Endothelial cell of umbilical vein (primary cell): ENCODE measurements at regions not wholly inside any gene's neighbourhood (a gene's known extent, or its start where the extent isn't known, plus 50 kb on each side); places are given as distances from the start of the nearest gene placed in this dataset.

ENCODE experiments used
- BruUV-seq: library from RNA; stranded (reverse); fragments of 400-500 nt; replicated peaks from 2 replicates; lab custom pipeline; 2021; lab: Mats Ljungman, UMichigan
- CTCF ChIA-PET: fragments of 300-600, 350-600 bp; sonication (Branson Sonifier 250); formaldehyde crosslinking; loops from one replicate; lab custom pipeline; 2021; ENCODE audit warnings: antibody characterized with exemption, inconsistent platforms; lab: Charles Lee
- POLR2A ChIA-PET: fragments of 300-600, 350-600 bp; sonication (Branson Sonifier 250); formaldehyde crosslinking; loops from one replicate; lab custom pipeline; 2021; ENCODE audit warnings: antibody characterized with exemption, inconsistent platforms; lab: Charles Lee
- DNase-seq: peaks from one replicate; pipeline ENCODE4 v3.0.0-alpha.2; 2011; ENCODE audit warnings: low read depth, low spot score
- FAIRE-seq: peaks from 2 replicates; lab custom pipeline; 2011; peaks lifted over from hg19 to GRCh38; lab: Jason Lieb, UNC
- H2AFZ ChIP-seq: 2 replicates; pipeline ENCODE4 v1.6.0; 2012; ENCODE audit warnings: low read depth, low read length, control low read depth, inconsistent platforms
- H3K27ac ChIP-seq: 2 replicates; pipeline ENCODE4 v1.5.1; 2011; ENCODE audit warnings: low read depth, mild to moderate bottlenecking, control low read depth, low read length, moderate library complexity; ENCODE audit not compliant: insufficient read depth
- H3K27me3 ChIP-seq, 2 experiments: 2 replicates each; pipeline versions ENCODE4 v1.6.0 to v1.6.1; 2011; ENCODE audit warnings: low read length in 2 of 2, mixed read lengths in 1 of 2; ENCODE audit not compliant: control insufficient read depth in 2 of 2, insufficient read depth in 2 of 2
- H3K36me3 ChIP-seq, 2 experiments: 2 replicates in 1 of 2; 3 replicates in 1 of 2; pipeline ENCODE4 v1.5.1; 2011; ENCODE audit warnings: low read length in 2 of 2, mild to moderate bottlenecking in 1 of 2, moderate library complexity in 1 of 2; ENCODE audit not compliant: control insufficient read depth in 2 of 2, insufficient read depth in 2 of 2; ENCODE audit errors: extremely low read depth in 1 of 2
- H3K4me1 ChIP-seq: 3 replicates; pipeline ENCODE4 v1.5.1; 2011; ENCODE audit warnings: mild to moderate bottlenecking, low read length; ENCODE audit not compliant: control insufficient read depth, insufficient read depth; ENCODE audit errors: extremely low read depth
- H3K4me2 ChIP-seq: 2 replicates; pipeline ENCODE4 v1.6.1; 2011; ENCODE audit warnings: low read length, control low read depth, mixed read lengths; ENCODE audit not compliant: insufficient read depth
- H3K4me3 ChIP-seq, 3 experiments: fragments of 200-600 bp in 1 of 3; sonication (generic), shearing (Covaris generic) in 1 of 3; replicated peaks in 1 of 3; 2 replicates each; pipeline ENCODE4 v1.5.1; 2011 to 2016; ENCODE audit warnings: control low read depth in 3 of 3, low read length in 3 of 3, mild to moderate bottlenecking in 2 of 3, inconsistent platforms in 1 of 3, low read depth in 1 of 3, moderate library complexity in 1 of 3; ENCODE audit not compliant: insufficient read depth in 1 of 3
- H3K79me2 ChIP-seq: 2 replicates; pipeline ENCODE4 v1.6.0; 2012; ENCODE audit warnings: low read length, inconsistent platforms; ENCODE audit not compliant: control insufficient read depth, insufficient read depth
- H3K9ac ChIP-seq: replicated peaks from 2 replicates; pipeline ENCODE3; 2011; ENCODE audit warnings: low read length, control low read depth; ENCODE audit not compliant: insufficient read depth; ENCODE audit errors: extremely low read depth
- H3K9me1 ChIP-seq: replicated peaks from 3 replicates; pipeline ENCODE4 v1.6.0; 2011; ENCODE audit warnings: mild to moderate bottlenecking, low read length; ENCODE audit not compliant: control insufficient read depth, insufficient read depth; ENCODE audit errors: extremely low read depth
- H3K9me3 ChIP-seq: replicated peaks from 2 replicates; pipeline ENCODE4 v1.5.1; 2012; ENCODE audit warnings: low read length, inconsistent platforms; ENCODE audit not compliant: control insufficient read depth, insufficient read depth
- H4K20me1 ChIP-seq: replicated peaks from 2 replicates; pipeline ENCODE3; 2011; ENCODE audit warnings: mild to moderate bottlenecking, low read length; ENCODE audit not compliant: control insufficient read depth, insufficient read depth; ENCODE audit errors: extremely low read depth
- EZH2 ChIP-seq: IDR thresholded peaks from 2 replicates; pipeline ENCODE4 v1.6.1; 2012; ENCODE audit warnings: borderline replicate concordance, low read depth, mild to moderate bottlenecking, moderate library complexity, low read length, inconsistent platforms; ENCODE audit not compliant: severe bottlenecking
- FOS ChIP-seq: IDR thresholded peaks from 2 replicates; pipeline ENCODE4 v1.6.1; 2011; ENCODE audit warnings: mild to moderate bottlenecking, low read length, moderate library complexity, borderline replicate concordance; ENCODE audit not compliant: insufficient read depth
- GATA2 ChIP-seq: IDR thresholded peaks from 2 replicates; pipeline ENCODE4 v1.7.0; 2011; ENCODE audit warnings: low read depth, mild to moderate bottlenecking, moderate library complexity, mixed read lengths, low read length; ENCODE audit not compliant: insufficient read length, insufficient read depth
- JUN ChIP-seq: IDR thresholded peaks from 2 replicates; pipeline ENCODE4 v1.6.1; 2011; ENCODE audit warnings: borderline replicate concordance, low read depth; ENCODE audit not compliant: insufficient read length, insufficient read depth
- MYC ChIP-seq: IDR thresholded peaks from one replicate; pipeline ENCODE4 v1.6.1; 2011; ENCODE audit warnings: mild to moderate bottlenecking, low read depth, low read length
- POLR2A ChIP-seq: IDR thresholded peaks from 2 replicates; pipeline ENCODE4 v1.6.1; 2012; ENCODE audit warnings: low read depth, mild to moderate bottlenecking, control low read depth, low read length
- POLR2AphosphoS5 ChIP-seq: IDR thresholded peaks from 2 replicates; pipeline ENCODE4 v1.6.1; 2012; ENCODE audit warnings: low read depth, mild to moderate bottlenecking, control low read depth, low read length, moderate library complexity; ENCODE audit not compliant: insufficient read depth
- dilution Hi-C: fragments of 300-500 bp; cut with MboI; formaldehyde crosslinking; loops from one replicate; pipeline ENCODE4 v1.15.0; 2019; ENCODE audit warnings: low sequenced_read_pairs; ENCODE audit not compliant: extremely low pct_ligation_motif_present
- intact Hi-C: fragments of 100-400 bp; cut with micrococcal nuclease; formaldehyde crosslinking; loops from one replicate; pipeline ENCODE4 v1.10.0; 2022
- TF ChIP-seq, protein P1 (sequence below), 2 donors: IDR thresholded peaks; 1 replicate in 1 of 2; 2 replicates in 1 of 2; pipeline ENCODE4 v1.5.1; 2011; ENCODE audit warnings: low read length in 2 of 2, mild to moderate bottlenecking in 2 of 2, moderate library complexity in 2 of 2, control low read depth in 1 of 2, inconsistent platforms in 1 of 2, low read depth in 1 of 2; ENCODE audit not compliant: insufficient read depth in 1 of 2; ENCODE audit errors: extremely low read depth in 1 of 2
- TF ChIP-seq, protein P2 (sequence below): IDR thresholded peaks from 2 replicates; pipeline ENCODE4 v1.6.1; 2011; ENCODE audit not compliant: insufficient read depth, insufficient read length

DNA sequence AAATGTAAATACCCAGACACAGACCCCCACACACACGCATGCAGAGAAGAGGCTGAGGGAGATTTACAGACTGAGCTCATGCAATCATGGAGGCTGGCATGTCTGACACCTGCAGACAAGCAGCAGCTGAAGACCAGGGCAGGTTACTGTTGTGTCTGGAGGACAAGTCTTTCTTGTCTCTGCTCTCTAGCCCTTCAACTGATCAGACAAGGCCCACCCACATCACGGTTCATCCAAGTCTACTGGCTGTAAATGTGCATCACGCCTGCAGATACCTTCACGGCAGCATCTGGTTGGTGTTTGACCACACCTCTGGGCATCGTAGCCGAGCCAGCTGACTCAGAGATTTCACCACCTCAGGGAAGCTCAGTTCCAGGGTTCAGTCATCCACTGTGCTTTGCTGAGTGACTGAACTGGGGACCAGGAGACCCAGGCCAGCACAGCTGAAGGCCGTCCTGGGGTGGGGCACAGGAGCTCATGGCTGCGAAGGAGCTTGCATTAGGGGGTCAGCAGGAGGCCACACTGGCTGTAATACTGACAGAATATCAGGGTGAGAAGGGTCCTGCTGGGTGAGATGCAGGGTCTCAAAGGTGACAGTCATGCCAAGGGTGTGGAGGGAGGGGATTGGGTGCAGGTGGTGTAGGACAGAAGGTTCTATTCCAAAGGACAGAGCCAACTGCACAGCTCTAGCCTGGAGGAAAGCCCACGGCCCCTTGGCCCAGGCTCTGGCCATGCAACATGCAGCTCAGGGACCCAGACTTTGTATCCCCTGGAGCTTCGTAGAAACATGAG, 304.9 kb downstream of the BRD1 start:
- H3K9me3 ChIP-seq = no peaks in the 10 kb centered on the region
- H4K20me1 ChIP-seq = no peaks in the 10 kb centered on the region
- H3K4me3 ChIP-seq = no peak overlapping the region
- no TSS peak for BruUV-seq
- H3K27ac ChIP-seq = no peak overlapping the region
- no peak for TF ChIP-seq MYC
- TF ChIP-seq POLR2AphosphoS5 = no peak
- TF ChIP-seq JUN = no peak
- TF ChIP-seq FOS = no peak
- TF ChIP-seq, protein P1, sequence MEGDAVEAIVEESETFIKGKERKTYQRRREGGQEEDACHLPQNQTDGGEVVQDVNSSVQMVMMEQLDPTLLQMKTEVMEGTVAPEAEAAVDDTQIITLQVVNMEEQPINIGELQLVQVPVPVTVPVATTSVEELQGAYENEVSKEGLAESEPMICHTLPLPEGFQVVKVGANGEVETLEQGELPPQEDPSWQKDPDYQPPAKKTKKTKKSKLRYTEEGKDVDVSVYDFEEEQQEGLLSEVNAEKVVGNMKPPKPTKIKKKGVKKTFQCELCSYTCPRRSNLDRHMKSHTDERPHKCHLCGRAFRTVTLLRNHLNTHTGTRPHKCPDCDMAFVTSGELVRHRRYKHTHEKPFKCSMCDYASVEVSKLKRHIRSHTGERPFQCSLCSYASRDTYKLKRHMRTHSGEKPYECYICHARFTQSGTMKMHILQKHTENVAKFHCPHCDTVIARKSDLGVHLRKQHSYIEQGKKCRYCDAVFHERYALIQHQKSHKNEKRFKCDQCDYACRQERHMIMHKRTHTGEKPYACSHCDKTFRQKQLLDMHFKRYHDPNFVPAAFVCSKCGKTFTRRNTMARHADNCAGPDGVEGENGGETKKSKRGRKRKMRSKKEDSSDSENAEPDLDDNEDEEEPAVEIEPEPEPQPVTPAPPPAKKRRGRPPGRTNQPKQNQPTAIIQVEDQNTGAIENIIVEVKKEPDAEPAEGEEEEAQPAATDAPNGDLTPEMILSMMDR (IDR thresholded peaks at IDR 0.05; ENCODE audit: extremely low read depth in 1 of 2, insufficient read depth in 1 of 2, low read depth in 1 of 2, low read length in 2 of 2) = no peak
- TF ChIP-seq, protein P2, sequence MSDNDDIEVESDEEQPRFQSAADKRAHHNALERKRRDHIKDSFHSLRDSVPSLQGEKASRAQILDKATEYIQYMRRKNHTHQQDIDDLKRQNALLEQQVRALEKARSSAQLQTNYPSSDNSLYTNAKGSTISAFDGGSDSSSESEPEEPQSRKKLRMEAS = no peak
- no peak for TF ChIP-seq GATA2
- no peak for TF ChIP-seq POLR2A
- TF ChIP-seq EZH2 = no peak
- no peaks in the 10 kb centered on the region for H3K9me1 ChIP-seq
- dilution Hi-C loops (no loop called here), intact Hi-C loops (no loop called here)
- H3K4me2 ChIP-seq = no peak overlapping the region
- no peak overlapping the region for H3K9ac ChIP-seq
- POLR2A ChIA-PET = no interaction called here
- H3K27me3 ChIP-seq = no peaks in the 10 kb centered on the region
- FAIRE-seq (no peak), DNase-seq (no peak)
- CTCF ChIA-PET = interaction anchor here (1.1 kb wide), 1 partner anchor 14 kb away, joined by 3 read pairs; no protein-coding TSS in a partner anchor
- H3K79me2 ChIP-seq = no peaks in the 10 kb centered on the region
- H3K36me3 ChIP-seq = no peaks in the 10 kb centered on the region
- no peaks in the 10 kb centered on the region for H3K4me1 ChIP-seq
- no peak overlapping the region for H2AFZ ChIP-seq
